ENCODE measurements at regions not wholly inside any gene's neighbourhood (a gene's known extent, or its start where the extent isn't known, plus 50 kb on each side); places are given as distances from the start of the nearest gene placed in this dataset.
"Not testable (repeated sequence)": the region's sequence is repeated elsewhere in the genome, so short reads cannot be mapped to it uniquely, and the experiment has no call there.

- DNase-seq (ENCODE audit: extremely low read depth, low read depth, low spot score), result no peak
Measured at GRCh38 chr6:1230689-1231605, 81.0 kb upstream of the FOXQ1 start.

GRCh38 chr6:1230281-1230680, 81.6 kb upstream of the FOXQ1 start:
- DNase-seq (ENCODE audit: extremely low read depth, low read depth, low spot score), result no peak

GRCh38 chr6:1229808-1230207, 82.1 kb upstream of the FOXQ1 start:
- no peak for DNase-seq (ENCODE audit: extremely low read depth, low read depth, low spot score)

- no peak for DNase-seq (ENCODE audit: extremely low read depth, low read depth, low spot score)
Measured at GRCh38 chr6:1229301-1229700, 82.6 kb upstream of the FOXQ1 start.

- DNase-seq (ENCODE audit: extremely low read depth, low read depth, low spot score), result no peak
Measured at GRCh38 chr6:1228754-1229191, 83.1 kb upstream of the FOXQ1 start.

GRCh38 chr6:1227935-1228753, 83.8 kb upstream of the FOXQ1 start:
- no peak for DNase-seq (ENCODE audit: extremely low read depth, low read depth, low spot score)

- DNase-seq (ENCODE audit: extremely low read depth, low read depth, low spot score), result no peak
Measured at GRCh38 chr6:1227600-1227934, 84.3 kb upstream of the FOXQ1 start.

- DNase-seq (ENCODE audit: extremely low read depth, low read depth, low spot score), result no peak
Measured at GRCh38 chr6:1226277-1227099, 85.4 kb upstream of the FOXQ1 start.

GRCh38 chr6:1224514-1224913, 87.4 kb upstream of the FOXQ1 start:
- DNase-seq (ENCODE audit: extremely low read depth, low read depth, low spot score), result no peak

- DNase-seq (ENCODE audit: extremely low read depth, low read depth, low spot score), result no peak
Measured at GRCh38 chr6:1222728-1223595, 88.9 kb upstream of the FOXQ1 start.

- DNase-seq (ENCODE audit: extremely low read depth, low read depth, low spot score), result no peak
Measured at GRCh38 chr6:1217396-1217795, 94.5 kb upstream of the FOXQ1 start.

- DNase-seq (ENCODE audit: extremely low read depth, low read depth, low spot score), result no peak
Measured at GRCh38 chr6:1216488-1216974, 95.4 kb upstream of the FOXQ1 start.

GRCh38 chr6:1215884-1216487, 95.9 kb upstream of the FOXQ1 start:
- no peak for DNase-seq (ENCODE audit: extremely low read depth, low read depth, low spot score)

- no peak for DNase-seq (ENCODE audit: extremely low read depth, low read depth, low spot score)
Measured at GRCh38 chr6:1215023-1215422, 96.9 kb upstream of the FOXQ1 start.

GRCh38 chr6:1212919-1213318, 99.0 kb upstream of the FOXQ1 start:
- DNase-seq (ENCODE audit: extremely low read depth, low read depth, low spot score), result no peak

- DNase-seq (ENCODE audit: extremely low read depth, low read depth, low spot score), result not testable (repeated sequence)
Measured at GRCh38 chr6:1212138-1212537, 99.8 kb upstream of the FOXQ1 start.

GRCh38 chr6:1210631-1211030, 101.3 kb upstream of the FOXQ1 start:
- DNase-seq (ENCODE audit: extremely low read depth, low read depth, low spot score), result not testable (repeated sequence)

GRCh38 chr6:1208876-1209275, 103.0 kb upstream of the FOXQ1 start:
- DNase-seq (ENCODE audit: extremely low read depth, low read depth, low spot score), result no peak

- DNase-seq (ENCODE audit: extremely low read depth, low read depth, low spot score), result no peak
Measured at GRCh38 chr6:1203546-1203945, 108.4 kb upstream of the FOXQ1 start.

Data from glomerular endothelial cell (primary cell).